Upper lobe of right lung (tissue), 1 donor: ENCODE measurements at regions not wholly inside any gene's neighbourhood (a gene's known extent, or its start where the extent isn't known, plus 50 kb on each side); places are given as distances from the start of the nearest gene placed in this dataset.

Experiments
- ATAC-seq: fragments of 200-7000 bp; cut with Tn5 transposase; one replicate; pipeline ENCODE4 v1.9.1; 2020; ENCODE audit warnings: mild to moderate bottlenecking, moderate library complexity
- DNase-seq: peaks from one replicate; pipeline ENCODE4 v3.0.0-alpha.2; 2020
- H3K27ac ChIP-seq: fragments of 200-600 bp; one replicate; pipeline ENCODE4 v1.8.0; 2022
- H3K27me3 ChIP-seq: fragments of 200-600 bp; one replicate; pipeline ENCODE4 v1.8.0; 2022; ENCODE audit warnings: mild to moderate bottlenecking
- H3K36me3 ChIP-seq: fragments of 200-600 bp; one replicate; pipeline ENCODE4 v1.8.0; 2022
- H3K4me1 ChIP-seq: fragments of 200-600 bp; one replicate; pipeline ENCODE4 v1.8.0; 2022
- H3K4me3 ChIP-seq: fragments of 200-600 bp; one replicate; pipeline ENCODE4 v1.8.0; 2022; ENCODE audit warnings: mild to moderate bottlenecking
- H3K9me3 ChIP-seq: fragments of 200-600 bp; one replicate; pipeline ENCODE4 v1.8.0; 2022
- CTCF ChIP-seq: fragments of 200-600 bp; IDR thresholded peaks from one replicate; pipeline ENCODE4 v1.8.0; 2022; ENCODE audit warnings: antibody characterized with exemption
- intact Hi-C: fragments of 100-400 bp; cut with DNase I; formaldehyde crosslinking; loops from one replicate; pipeline ENCODE4 v1.11.0; 2022
- donor health status: DM: no; HTN: yes; CAD: no; lungs with severe emphysema.

DNA sequence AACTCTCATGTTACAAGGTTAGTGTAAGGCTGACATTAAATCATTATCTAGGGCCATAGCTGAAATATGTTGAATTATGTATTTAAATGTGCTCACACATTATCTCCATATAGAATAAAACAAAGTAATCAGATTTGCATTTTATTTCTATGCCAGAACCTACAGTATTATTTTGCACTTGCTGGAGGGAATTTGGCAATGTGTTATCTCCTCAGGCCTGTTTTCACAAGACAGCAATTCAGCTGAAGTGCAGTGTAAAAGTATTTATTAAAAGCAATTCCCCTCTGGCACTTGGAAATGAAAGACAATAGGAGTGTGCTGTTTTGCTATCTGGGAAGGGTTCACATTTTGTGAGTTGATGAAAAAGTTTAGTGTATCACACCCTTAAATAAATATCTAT lies 276.3 kb downstream of the DNAJB9 start:
- H3K36me3 ChIP-seq: no peaks in the 10 kb centered on the region
- no peaks in the 10 kb centered on the region for H3K27me3 ChIP-seq
- no peaks in the 10 kb centered on the region for H3K9me3 ChIP-seq
- H3K27ac ChIP-seq: no peak overlapping the region
- ATAC-seq (no peak), DNase-seq (no peak)
- no peak overlapping the region for H3K4me3 ChIP-seq
- intact Hi-C loops: no loop called here
- H3K4me1 ChIP-seq: no peaks in the 10 kb centered on the region
- TF ChIP-seq CTCF: no peak

DNA sequence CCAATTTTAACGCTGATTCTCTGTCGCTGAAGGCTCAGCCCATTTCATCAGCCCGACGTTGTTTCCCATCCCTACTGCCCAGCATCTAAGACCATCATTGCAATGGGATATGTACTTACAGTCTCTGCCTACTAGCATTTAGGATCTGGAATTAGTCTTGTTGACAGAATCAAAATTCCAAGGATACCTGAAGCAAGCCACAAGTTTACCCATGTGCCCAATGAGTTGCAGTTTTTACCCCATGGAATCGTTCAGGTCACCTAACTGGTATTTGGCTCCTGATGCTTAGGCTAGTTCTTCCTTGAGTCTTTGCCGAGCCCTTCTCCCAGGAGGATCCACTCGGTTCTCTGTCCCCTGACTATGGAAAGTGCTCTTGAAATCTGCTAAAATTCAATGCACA lies 276.8 kb downstream of the DNAJB9 start:
- no peak for DNase-seq
- Histone ChIP-seq H3K9me3 (no peaks in the 10 kb centered on the region), H3K27me3 (no peaks in the 10 kb centered on the region), H3K36me3 (no peaks in the 10 kb centered on the region), H3K4me3 (no peak overlapping the region), H3K27ac (no peak overlapping the region), H3K4me1 (no peaks in the 10 kb centered on the region)
- ATAC-seq: no peak
- TF ChIP-seq CTCF: no peak
- intact Hi-C loops: no loop called here

GRCh38 chr7:108848486-108848885 lies 278.8 kb downstream of the DNAJB9 start:
- Histone ChIP-seq H3K36me3 (no peaks in the 10 kb centered on the region), H3K4me3 (no peak overlapping the region), H3K27ac (no peak overlapping the region), H3K4me1 (no peaks in the 10 kb centered on the region), H3K9me3 (no peaks in the 10 kb centered on the region), H3K27me3 (no peaks in the 10 kb centered on the region)
- intact Hi-C loops: no loop called here
- no peak for TF ChIP-seq CTCF
- DNase-seq (no peak), ATAC-seq (no peak)

- intact Hi-C loops: no loop called here
- no peaks in the 10 kb centered on the region for H3K4me1 ChIP-seq
- H3K9me3 ChIP-seq: peaks cover 3% of the 10 kb centered on the region
- no peak for ATAC-seq
- no peak overlapping the region for H3K27ac ChIP-seq
- DNase-seq: no peak
- no peak overlapping the region for H3K4me3 ChIP-seq
- TF ChIP-seq CTCF: no peak
- no peaks in the 10 kb centered on the region for H3K27me3 ChIP-seq
- no peaks in the 10 kb centered on the region for H3K36me3 ChIP-seq
Observed at GRCh38 chr7:108860615-108861014, 290.9 kb downstream of the DNAJB9 start.

DNA sequence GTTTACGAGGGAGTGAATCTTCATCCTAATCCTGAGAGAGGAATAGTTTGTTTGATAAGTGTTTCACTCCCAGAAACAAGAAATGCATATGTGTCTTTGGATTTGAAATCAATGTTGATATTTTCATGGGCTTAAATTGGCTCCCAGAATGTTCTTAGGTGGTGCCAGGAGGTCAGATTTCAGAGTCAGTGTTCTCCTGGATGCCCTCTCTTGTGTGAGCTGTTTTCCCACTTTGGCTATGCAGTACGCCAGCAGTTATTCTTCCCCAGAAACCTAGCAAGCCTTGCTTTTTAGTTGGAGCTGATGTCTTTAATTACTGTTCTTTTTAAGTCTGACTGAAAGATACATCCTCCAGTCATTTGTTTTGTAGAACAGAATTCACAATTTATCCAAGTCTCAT lies 291.4 kb downstream of the DNAJB9 start:
- DNase-seq (no peak), ATAC-seq (no peak)
- Histone ChIP-seq H3K4me1 (no peaks in the 10 kb centered on the region), H3K27me3 (no peaks in the 10 kb centered on the region), H3K27ac (no peak overlapping the region), H3K36me3 (no peaks in the 10 kb centered on the region), H3K4me3 (no peak overlapping the region), H3K9me3 (peaks cover 3% of the 10 kb centered on the region)
- TF ChIP-seq CTCF: no peak
- intact Hi-C loops: no loop called here

GRCh38 chr7:108863227-108863848 lies 293.7 kb downstream of the DNAJB9 start:
- peak; percentile 25 for ATAC-seq
- no peaks in the 10 kb centered on the region for H3K27me3 ChIP-seq
- no peak overlapping the region for H3K27ac ChIP-seq
- H3K9me3 ChIP-seq: peaks cover 3% of the 10 kb centered on the region
- DNase-seq: no peak
- no peak for TF ChIP-seq CTCF
- H3K36me3 ChIP-seq: no peaks in the 10 kb centered on the region
- intact Hi-C loops: no loop called here
- no peaks in the 10 kb centered on the region for H3K4me1 ChIP-seq
- H3K4me3 ChIP-seq: no peak overlapping the region
